ENCODE measurements at regions not wholly inside any gene's neighbourhood (a gene's known extent, or its start where the extent isn't known, plus 50 kb on each side); places are given as distances from the start of the nearest gene placed in this dataset.

DNA sequence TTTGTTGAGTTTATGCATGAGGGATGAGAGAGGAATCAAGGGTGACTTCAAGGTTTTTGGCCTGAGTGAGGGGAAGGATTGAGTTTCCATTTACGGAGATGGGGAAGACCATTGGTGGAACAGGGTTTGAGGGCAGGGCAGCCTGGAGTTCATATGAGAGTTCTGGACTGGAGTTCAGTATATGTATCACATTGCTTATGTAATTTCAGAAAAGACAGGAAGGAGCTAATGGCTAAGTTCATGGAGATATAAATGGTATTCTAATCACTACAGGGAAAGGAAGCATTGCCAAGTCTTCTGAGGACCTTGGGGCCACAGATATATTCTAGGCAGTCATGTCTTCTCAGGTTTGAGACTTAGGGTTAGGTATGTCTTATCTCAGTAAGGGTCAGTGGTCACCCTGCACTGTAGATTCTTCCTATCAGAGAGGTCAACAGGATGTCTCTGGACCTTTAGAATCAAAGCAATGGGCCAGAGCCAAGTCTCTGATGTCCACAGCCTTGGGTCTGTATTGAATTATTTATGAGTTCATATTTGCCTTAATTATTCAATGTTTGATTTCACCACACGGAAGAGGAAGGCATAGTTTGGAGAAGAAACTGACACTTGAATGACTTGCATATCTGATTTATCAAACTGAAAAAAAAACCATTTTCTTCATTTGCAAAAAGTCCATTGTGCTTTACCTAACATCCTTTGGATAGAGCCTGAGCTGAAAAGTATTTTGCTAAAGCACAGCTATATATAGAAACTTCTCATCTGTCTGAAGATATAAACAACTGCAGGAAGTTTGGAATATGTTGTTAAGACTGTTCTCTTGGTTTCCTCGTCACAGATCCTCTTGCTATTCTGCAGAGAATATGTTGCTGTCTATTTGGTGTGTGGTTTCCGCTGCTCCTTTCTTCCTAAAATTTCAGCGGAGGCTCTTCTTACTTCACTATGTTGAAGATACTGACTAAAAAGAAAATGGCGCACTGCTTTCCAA lies 139.5 kb downstream of the PDGFRA start:
- H3K79me2 ChIP-seq (replicated peaks; ENCODE audit: insufficient read depth, low read length): no peaks in the 10 kb centered on the region
- no peak overlapping the region for H3K4me3 ChIP-seq (ENCODE audit: low read length)
- H3K4me2 ChIP-seq (ENCODE audit: low read length): no peak overlapping the region
- H3K9ac ChIP-seq (ENCODE audit: low read length): no peak overlapping the region
- no peaks in the 10 kb centered on the region for H3K27me3 ChIP-seq (ENCODE audit: insufficient read depth, low read depth, low read length)
- H3K27ac ChIP-seq (ENCODE audit: low read length): no peak overlapping the region
- no peak overlapping the region for H2AFZ ChIP-seq (ENCODE audit: low read depth, low read length)
- no peaks in the 10 kb centered on the region for H3F3A ChIP-seq (ENCODE audit: insufficient read depth, low read length, poor library complexity, severe bottlenecking)
- no peaks in the 10 kb centered on the region for H3K36me3 ChIP-seq (ENCODE audit: insufficient read depth, low read length)
- TF ChIP-seq RAD21 (conservative IDR thresholded peaks at IDR 0.05) (no peak), TAF1 (IDR thresholded peaks at IDR 0.05; ENCODE audit: low read depth) (no peak), MXI1 (conservative IDR thresholded peaks at IDR 0.05; ENCODE audit: poor library complexity, severe bottlenecking) (no peak), CTCF (IDR thresholded peaks at IDR 0.05; ENCODE audit: poor library complexity, severe bottlenecking) (no peak), SMC3 (conservative IDR thresholded peaks at IDR 0.05; ENCODE audit: poor library complexity) (no peak), POLR2AphosphoS5 (IDR thresholded peaks at IDR 0.05) (no peak), EZH2 (IDR thresholded peaks at IDR 0.05; ENCODE audit: borderline replicate concordance, insufficient read depth, low read length, poor library complexity, severe bottlenecking) (no peak), EP300 (conservative IDR thresholded peaks at IDR 0.05; ENCODE audit: poor library complexity, severe bottlenecking) (no peak)
- TF ChIP-seq, protein P1, sequence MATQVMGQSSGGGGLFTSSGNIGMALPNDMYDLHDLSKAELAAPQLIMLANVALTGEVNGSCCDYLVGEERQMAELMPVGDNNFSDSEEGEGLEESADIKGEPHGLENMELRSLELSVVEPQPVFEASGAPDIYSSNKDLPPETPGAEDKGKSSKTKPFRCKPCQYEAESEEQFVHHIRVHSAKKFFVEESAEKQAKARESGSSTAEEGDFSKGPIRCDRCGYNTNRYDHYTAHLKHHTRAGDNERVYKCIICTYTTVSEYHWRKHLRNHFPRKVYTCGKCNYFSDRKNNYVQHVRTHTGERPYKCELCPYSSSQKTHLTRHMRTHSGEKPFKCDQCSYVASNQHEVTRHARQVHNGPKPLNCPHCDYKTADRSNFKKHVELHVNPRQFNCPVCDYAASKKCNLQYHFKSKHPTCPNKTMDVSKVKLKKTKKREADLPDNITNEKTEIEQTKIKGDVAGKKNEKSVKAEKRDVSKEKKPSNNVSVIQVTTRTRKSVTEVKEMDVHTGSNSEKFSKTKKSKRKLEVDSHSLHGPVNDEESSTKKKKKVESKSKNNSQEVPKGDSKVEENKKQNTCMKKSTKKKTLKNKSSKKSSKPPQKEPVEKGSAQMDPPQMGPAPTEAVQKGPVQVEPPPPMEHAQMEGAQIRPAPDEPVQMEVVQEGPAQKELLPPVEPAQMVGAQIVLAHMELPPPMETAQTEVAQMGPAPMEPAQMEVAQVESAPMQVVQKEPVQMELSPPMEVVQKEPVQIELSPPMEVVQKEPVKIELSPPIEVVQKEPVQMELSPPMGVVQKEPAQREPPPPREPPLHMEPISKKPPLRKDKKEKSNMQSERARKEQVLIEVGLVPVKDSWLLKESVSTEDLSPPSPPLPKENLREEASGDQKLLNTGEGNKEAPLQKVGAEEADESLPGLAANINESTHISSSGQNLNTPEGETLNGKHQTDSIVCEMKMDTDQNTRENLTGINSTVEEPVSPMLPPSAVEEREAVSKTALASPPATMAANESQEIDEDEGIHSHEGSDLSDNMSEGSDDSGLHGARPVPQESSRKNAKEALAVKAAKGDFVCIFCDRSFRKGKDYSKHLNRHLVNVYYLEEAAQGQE (IDR thresholded peaks at IDR 0.05; ENCODE audit: borderline replicate concordance): no peak
- no peaks in the 10 kb centered on the region for H4K20me1 ChIP-seq (ENCODE audit: insufficient read depth)
- H3K9me3 ChIP-seq (ENCODE audit: low read length): no peaks in the 10 kb centered on the region
- H3K9me2 ChIP-seq (ENCODE audit: insufficient read depth, low read length): no peaks in the 10 kb centered on the region

DNA sequence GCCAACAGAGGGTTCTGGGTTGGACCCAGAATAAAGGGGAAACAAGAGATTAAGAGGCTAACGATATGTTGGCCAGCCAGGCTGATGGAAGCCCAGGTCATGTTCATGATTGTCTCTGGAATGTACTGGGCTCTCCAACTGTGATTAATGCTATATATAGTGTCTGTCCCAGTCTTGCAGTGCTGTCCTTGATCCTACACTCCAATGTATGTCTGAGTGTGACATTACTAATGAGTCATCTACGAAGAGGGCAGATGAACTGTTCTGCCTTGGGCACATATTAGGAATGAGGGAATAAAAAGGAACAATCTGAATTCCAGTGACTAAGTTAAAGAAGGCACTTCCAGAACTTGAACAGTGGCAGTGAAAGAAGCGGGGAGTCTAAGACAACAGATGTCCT lies 142.1 kb downstream of the PDGFRA start:
- no peaks in the 10 kb centered on the region for H3K36me3 ChIP-seq (ENCODE audit: insufficient read depth, low read length)
- H3K9me3 ChIP-seq (ENCODE audit: low read length): no peaks in the 10 kb centered on the region
- no peaks in the 10 kb centered on the region for H3K9me2 ChIP-seq (ENCODE audit: insufficient read depth, low read length)
- no peak overlapping the region for H3K4me2 ChIP-seq (ENCODE audit: low read length)
- no peak overlapping the region for H2AFZ ChIP-seq (ENCODE audit: low read depth, low read length)
- H3K4me3 ChIP-seq (ENCODE audit: low read length): no peak overlapping the region
- no peak overlapping the region for H3K9ac ChIP-seq (ENCODE audit: low read length)
- no peaks in the 10 kb centered on the region for H3K27me3 ChIP-seq (ENCODE audit: insufficient read depth, low read depth, low read length)
- no peaks in the 10 kb centered on the region for H4K20me1 ChIP-seq (ENCODE audit: insufficient read depth)
- no peak for TF ChIP-seq MXI1 (conservative IDR thresholded peaks at IDR 0.05; ENCODE audit: poor library complexity, severe bottlenecking)
- no peak for TF ChIP-seq CTCF (IDR thresholded peaks at IDR 0.05; ENCODE audit: poor library complexity, severe bottlenecking)
- TF ChIP-seq EP300 (conservative IDR thresholded peaks at IDR 0.05; ENCODE audit: poor library complexity, severe bottlenecking): no peak
- TF ChIP-seq, protein P1 (IDR thresholded peaks at IDR 0.05; ENCODE audit: borderline replicate concordance): no peak
- TF ChIP-seq POLR2AphosphoS5 (IDR thresholded peaks at IDR 0.05): no peak
- TF ChIP-seq SMC3 (conservative IDR thresholded peaks at IDR 0.05; ENCODE audit: poor library complexity): no peak
- TF ChIP-seq TAF1 (IDR thresholded peaks at IDR 0.05; ENCODE audit: low read depth): no peak
- TF ChIP-seq EZH2 (IDR thresholded peaks at IDR 0.05; ENCODE audit: borderline replicate concordance, insufficient read depth, low read length, poor library complexity, severe bottlenecking): no peak
- no peak for TF ChIP-seq RAD21 (conservative IDR thresholded peaks at IDR 0.05)
- no peaks in the 10 kb centered on the region for H3K79me2 ChIP-seq (replicated peaks; ENCODE audit: insufficient read depth, low read length)
- H3F3A ChIP-seq (ENCODE audit: insufficient read depth, low read length, poor library complexity, severe bottlenecking): no peaks in the 10 kb centered on the region
- no peak overlapping the region for H3K27ac ChIP-seq (ENCODE audit: low read length)

Measured in neural cell (in vitro differentiated cells).